GM18511 (cell line): ENCODE measurements at regions not wholly inside any gene's neighbourhood (a gene's known extent, or its start where the extent isn't known, plus 50 kb on each side); places are given as distances from the start of the nearest gene placed in this dataset.

Experiments
- ATAC-seq: cut with Tn5 transposase; IDR thresholded peaks from one replicate; pipeline ENCODE4 v1.9.1; 2021; ENCODE audit warnings: mild to moderate bottlenecking, moderate library complexity; ENCODE audit not compliant: unreplicated experiment

GRCh38 chr10:2137549-2138174 lies 400.3 kb upstream of the ADARB2 start:
- no peak for ATAC-seq

GRCh38 chr10:2130705-2131305 lies 393.5 kb upstream of the ADARB2 start:
- no peak for ATAC-seq

GRCh38 chr10:2128991-2129390 lies 391.7 kb upstream of the ADARB2 start:
- no peak for ATAC-seq

DNA sequence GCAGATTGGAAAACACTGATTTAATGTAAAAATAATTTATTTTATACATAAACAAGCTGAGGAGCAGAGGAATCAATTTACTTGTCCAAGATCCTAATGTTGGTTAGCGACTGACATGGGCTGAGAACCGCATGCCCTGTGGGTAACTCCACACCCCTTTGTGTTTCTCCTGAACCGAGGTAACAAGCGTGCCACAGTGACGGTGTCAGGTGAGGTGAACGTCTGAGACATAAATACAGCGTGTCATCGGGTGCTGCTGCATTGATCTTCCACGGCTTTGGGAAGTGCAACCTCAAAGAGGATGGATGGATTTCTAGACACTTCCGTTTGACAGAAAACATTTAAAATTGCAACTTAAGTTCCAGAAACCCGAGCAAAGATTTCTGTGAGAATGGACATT lies 386.8 kb upstream of the ADARB2 start:
- no peak for ATAC-seq

DNA sequence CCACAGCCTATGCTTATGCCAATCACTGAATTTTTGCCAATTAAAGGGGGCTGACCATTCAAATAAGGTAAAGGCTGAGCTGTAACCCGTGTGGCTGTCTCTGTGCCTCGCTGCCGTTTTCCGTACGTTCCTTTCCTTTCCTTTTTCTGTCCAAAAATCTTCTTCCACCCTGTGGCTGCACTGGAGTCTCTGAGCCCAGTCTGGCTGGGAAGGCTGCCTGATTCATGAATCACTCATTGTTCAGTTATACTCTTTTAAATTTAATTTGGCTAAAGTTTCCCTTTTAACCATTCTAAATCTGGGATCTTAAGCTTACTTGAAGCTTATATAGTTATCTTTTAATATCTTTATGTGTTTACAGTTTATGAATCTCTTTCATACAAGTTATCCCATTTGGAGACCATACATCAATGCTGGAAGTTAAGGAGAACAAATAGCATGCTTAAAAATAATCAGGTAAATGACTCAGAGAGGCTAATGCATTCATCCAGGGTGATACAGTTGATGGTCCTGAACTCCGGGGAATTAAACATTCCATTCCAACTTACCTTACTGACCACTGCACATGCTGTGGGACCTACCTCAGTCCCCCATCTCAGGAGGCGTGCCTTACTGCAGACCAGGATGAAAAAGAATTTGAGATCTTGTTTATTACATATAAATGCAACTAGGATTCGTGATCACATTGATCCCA lies 385.3 kb upstream of the ADARB2 start:
- ATAC-seq: no peak

DNA sequence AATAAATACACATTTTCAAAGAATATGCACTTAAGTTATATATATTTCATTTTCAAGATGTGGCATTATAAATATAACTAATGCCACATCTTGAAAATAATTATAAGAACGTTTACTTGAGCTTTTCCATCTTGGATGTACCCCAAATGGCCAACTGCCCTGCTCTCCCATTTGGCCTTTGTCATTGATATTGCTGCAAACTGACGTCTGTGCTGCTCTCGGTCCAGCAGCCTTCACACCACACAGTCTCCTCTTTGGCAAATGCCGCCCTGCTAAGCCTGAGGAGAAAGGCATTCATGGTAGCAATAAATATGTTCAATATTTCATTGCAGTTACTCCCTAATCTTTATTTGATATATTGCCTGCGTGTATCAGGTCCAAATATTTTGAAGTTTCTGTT lies 384.6 kb upstream of the ADARB2 start:
- no peak for ATAC-seq

DNA sequence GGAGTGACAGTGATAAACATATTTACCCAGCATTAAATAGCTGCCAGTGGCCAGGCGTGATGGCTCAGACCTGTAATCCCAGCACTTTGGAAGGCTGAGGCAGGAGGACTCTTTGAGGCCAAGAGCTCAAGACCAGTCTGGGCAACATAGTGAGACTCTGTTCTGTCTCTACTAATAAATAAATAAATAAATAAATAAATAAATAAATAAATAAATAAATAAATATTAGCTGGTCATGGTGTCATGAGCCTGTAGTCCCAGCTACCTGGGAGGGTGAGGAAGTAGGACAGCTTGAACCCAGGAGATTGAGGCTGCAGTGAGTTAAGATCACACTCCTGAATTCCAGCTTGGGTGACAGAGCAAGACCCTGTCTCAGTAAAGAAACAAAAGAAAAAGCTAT lies 384.0 kb upstream of the ADARB2 start:
- no peak for ATAC-seq

- ATAC-seq: no peak
Measured at GRCh38 chr10:2120746-2121145, 383.4 kb upstream of the ADARB2 start.

DNA sequence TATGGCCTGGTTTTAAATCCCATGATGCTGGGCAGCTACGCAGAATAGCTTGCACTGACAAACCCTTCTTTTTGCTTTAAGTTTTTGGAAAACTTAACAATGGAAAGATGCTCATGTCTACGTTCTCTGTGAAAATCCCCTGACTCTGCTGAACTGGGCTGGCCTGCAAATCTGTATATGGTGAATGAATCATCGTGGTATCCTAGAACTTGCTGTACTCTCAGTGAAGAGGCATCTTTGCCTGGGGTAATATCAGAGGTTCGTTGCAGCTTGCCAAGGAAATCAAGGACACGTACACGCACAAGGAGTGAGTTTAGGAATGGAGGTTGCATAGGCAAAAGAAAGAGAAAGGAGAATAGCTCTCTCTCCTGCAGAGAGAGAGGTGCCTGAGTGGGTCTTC lies 382.0 kb upstream of the ADARB2 start:
- ATAC-seq: no peak

GRCh38 chr10:2118201-2118600 lies 380.9 kb upstream of the ADARB2 start:
- ATAC-seq: no peak

GRCh38 chr10:2117641-2118040 lies 380.3 kb upstream of the ADARB2 start:
- ATAC-seq: no peak

GRCh38 chr10:2111965-2112364 lies 374.6 kb upstream of the ADARB2 start:
- ATAC-seq: no peak

GRCh38 chr10:2108496-2108895 lies 371.2 kb upstream of the ADARB2 start:
- no peak for ATAC-seq

DNA sequence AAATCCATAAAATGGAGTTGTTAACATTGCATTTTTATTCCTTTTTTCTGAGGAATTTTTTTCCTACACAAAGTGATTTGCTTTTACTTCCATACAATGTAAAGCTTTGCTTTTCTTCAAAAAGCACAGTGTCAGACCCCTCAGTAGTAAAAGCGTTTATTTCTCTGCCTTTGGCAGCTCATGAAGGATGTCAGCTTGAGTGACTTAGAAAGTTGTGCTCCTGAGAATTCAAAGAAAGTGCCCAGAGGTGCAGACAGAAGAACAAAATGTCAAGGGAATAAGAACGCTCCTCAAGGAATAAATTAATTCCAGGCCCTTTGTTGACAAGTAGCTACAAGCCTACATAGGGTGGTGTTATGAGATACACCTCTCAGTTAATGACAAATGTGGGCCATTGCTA lies 369.3 kb upstream of the ADARB2 start:
- ATAC-seq: no peak

DNA sequence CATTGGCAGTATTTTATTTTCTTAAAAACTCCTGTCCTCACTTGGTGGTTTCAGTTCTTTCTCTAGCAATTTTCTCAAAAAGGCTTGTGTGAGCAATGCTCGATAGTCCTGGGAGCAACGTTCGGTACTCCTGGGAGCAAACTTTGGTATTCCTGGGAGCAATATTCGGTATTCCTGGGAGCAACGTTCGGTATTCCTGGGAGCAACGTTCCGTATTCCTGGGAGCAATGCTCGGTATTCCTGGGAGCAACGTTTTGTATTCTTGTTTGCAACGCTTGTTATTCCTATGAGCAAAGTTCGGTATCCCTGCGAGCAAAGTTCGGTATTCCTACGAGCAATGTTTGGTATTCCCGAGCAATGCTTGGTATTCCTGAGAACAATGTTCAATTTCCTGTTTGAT lies 362.0 kb upstream of the ADARB2 start:
- no peak for ATAC-seq

DNA sequence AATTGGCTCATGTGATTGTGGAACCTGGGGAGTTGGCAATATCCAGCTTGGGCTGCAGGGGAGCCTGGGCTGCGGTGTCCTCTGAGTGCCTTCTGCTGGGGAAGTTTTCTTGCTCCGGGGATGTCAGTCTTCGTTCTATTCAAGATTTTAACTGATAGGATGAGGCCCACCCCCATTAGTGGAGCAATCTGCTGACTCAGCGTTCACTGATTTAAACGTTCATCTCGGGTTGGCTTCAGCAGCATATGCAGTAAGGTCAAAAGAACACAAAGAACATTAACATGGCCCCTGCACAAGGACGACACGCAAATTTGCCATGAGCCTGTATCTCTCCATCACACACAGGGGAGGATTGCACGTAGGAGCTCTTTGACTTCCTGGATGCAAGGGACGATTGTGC lies 360.6 kb upstream of the ADARB2 start:
- ATAC-seq: no peak

DNA sequence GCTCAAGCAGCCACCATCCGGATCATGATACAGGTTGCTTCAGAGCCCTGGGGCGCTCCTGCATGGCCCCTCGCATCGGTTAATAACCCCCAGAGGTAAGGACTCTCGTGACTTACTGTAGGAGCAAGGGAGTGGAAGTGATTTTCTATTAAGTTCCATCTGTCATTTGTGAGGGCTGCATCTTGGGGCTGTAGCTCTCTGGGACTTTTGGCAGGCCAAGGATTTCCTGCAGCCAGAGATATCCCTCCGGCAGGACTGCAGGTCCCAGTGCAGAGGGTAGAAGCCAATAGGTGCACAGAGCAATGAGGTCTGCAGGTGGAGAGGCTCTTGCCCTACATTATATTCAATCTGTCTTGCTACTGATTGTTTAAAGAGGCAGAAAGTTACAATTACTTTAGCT lies 356.8 kb upstream of the ADARB2 start:
- ATAC-seq: no peak

- ATAC-seq: no peak
Measured at GRCh38 chr10:2083591-2083990, 346.3 kb upstream of the ADARB2 start.

GRCh38 chr10:2081501-2081900 lies 344.2 kb upstream of the ADARB2 start:
- no peak for ATAC-seq

- ATAC-seq: peak; percentile 63
Measured at GRCh38 chr10:2079603-2080078, 342.3 kb upstream of the ADARB2 start.

DNA sequence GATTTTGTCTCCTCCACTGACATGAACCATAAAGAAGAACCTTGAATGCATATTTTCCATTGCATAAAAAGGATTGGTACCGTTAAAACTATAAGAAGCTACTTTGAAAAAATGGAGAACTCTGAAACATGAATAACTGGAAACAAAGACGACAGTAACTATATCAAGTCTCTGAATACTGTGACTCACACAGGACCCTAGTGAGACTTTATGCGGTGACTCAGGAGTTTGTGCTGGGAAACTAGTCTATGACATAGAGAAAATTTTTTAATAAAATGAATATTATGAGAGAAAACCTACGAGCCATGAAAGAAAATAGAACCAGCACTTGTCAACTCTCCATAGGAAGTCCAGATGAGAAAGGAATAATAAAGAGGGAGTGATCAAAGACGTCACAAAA lies 339.9 kb upstream of the ADARB2 start:
- no peak for ATAC-seq

GRCh38 chr10:2076528-2076927 lies 339.2 kb upstream of the ADARB2 start:
- ATAC-seq: no peak
